Vagina (tissue), 2 donors: ENCODE measurements at regions not wholly inside any gene's neighbourhood (a gene's known extent, or its start where the extent isn't known, plus 50 kb on each side); places are given as distances from the start of the nearest gene placed in this dataset.

ENCODE experiments used
- DNase-seq, 2 donors: peaks; one replicate each; pipeline ENCODE4 v3.0.0-alpha.2; 2017; ENCODE audit errors: extremely low spot score in 2 of 2
- H3K27ac ChIP-seq: fragments of 200-600 bp; sonication (generic); one replicate; pipeline ENCODE4 v1.5.1; 2019
- H3K27me3 ChIP-seq: fragments of 200-600 bp; sonication (generic); one replicate; pipeline ENCODE4 v1.5.1; 2019
- H3K36me3 ChIP-seq, 2 donors: fragments of 200-600 bp; sonication (generic); one replicate each; pipeline ENCODE4 v1.5.1; 2017 to 2019
- H3K4me1 ChIP-seq: fragments of 200-600 bp; sonication (generic); one replicate; pipeline ENCODE4 v1.5.1; 2019
- H3K4me3 ChIP-seq, 2 donors: fragments of 200-600 bp; sonication (generic); 1 replicate in 1 of 2; 2 replicates in 1 of 2; pipeline ENCODE4 v1.5.1; 2016 to 2019
- H3K9me3 ChIP-seq: fragments of 200-600 bp; sonication (generic); one replicate; pipeline ENCODE4 v1.5.1; 2019
- CTCF ChIP-seq, 3 experiments: fragments of 450-650 bp in 2 of 3; fragments of 200-600 bp in 1 of 3; sonication (generic) in 1 of 3; IDR thresholded peaks; one replicate each; pipeline ENCODE4 v1.5.1; 2017 to 2019; ENCODE audit warnings: antibody characterized with exemption in 3 of 3, mild to moderate bottlenecking in 2 of 3, moderate library complexity in 2 of 3
- POLR2A ChIP-seq, 2 donors: fragments of 450-650 bp; IDR thresholded peaks; one replicate each; pipeline ENCODE4 v1.6.1; 2017; ENCODE audit warnings: antibody characterized with exemption in 2 of 2, mild to moderate bottlenecking in 2 of 2, moderate library complexity in 2 of 2
- POLR2AphosphoS5 ChIP-seq, 2 donors: sonication (generic); formaldehyde crosslinking; IDR thresholded peaks; one replicate each; pipeline ENCODE4 v1.9.0; 2017; ENCODE audit warnings: antibody characterized with exemption in 2 of 2, mild to moderate bottlenecking in 2 of 2, low read depth in 1 of 2; ENCODE audit not compliant: insufficient read depth in 1 of 2
- intact Hi-C: fragments of 100-400 bp; cut with DNase I; formaldehyde crosslinking; loops from one replicate; pipeline ENCODE4 v1.15.1; 2023

DNA sequence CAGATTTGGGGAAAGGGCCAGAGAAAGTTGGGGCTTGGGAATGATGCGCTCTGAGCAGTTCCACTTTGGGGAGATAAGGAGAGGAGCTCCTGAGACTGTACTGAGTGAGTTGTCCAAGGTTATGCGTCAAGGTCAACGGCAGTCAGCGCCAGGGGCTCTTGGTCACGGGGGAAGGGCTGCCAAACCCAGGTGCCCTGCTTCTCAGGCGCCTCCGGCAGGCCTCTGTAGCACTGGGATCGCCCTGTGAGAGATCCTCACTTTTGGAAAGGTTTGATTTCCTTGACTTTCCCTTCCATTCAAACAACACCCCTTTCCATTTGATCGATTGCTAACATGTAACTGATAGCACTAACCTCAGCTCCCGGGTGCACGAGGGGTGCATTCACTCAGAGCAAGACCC is 136.5 kb upstream of the SOX11 start:
- Histone ChIP-seq H3K4me1 (no peaks in the 10 kb centered on the region), H3K36me3 (no peaks in the 10 kb centered on the region), H3K27me3 (no peaks in the 10 kb centered on the region), H3K9me3 (no peaks in the 10 kb centered on the region), H3K27ac (no peak overlapping the region), H3K4me3 (no peak overlapping the region)
- intact Hi-C loops, result no loop called here
- DNase-seq, result no peak
- TF ChIP-seq POLR2A (IDR thresholded peaks at IDR 0.05), result no peak
- TF ChIP-seq CTCF (IDR thresholded peaks at IDR 0.05), result no peak
- no peak for TF ChIP-seq POLR2AphosphoS5 (IDR thresholded peaks at IDR 0.05; ENCODE audit: insufficient read depth in 1 of 2, low read depth in 1 of 2)

DNA sequence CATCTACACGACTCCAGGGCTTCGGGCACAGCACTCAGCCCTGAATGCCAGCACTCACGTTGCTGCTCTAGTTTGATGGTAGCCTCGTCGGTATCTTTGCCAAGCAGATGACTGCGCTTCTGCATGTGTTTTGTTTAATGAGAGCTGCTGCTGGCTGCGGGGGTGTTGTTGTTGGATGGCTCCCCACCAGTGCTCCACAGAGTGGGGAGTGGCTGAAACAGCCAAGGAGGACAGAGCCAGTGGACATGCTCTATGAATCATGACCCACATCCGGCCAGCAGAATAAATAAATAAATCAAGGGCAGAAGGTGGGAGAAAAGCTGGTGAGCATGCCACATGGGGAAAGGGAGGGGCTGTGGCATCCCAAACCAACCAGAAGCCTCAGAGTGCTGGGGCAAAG is 131.2 kb upstream of the SOX11 start:
- no peak for DNase-seq
- H3K4me3 ChIP-seq, result no peak overlapping the region
- no peak for TF ChIP-seq POLR2AphosphoS5 (IDR thresholded peaks at IDR 0.05; ENCODE audit: insufficient read depth in 1 of 2, low read depth in 1 of 2)
- H3K27ac ChIP-seq, result no peak overlapping the region
- no peaks in the 10 kb centered on the region for H3K36me3 ChIP-seq
- intact Hi-C loops, result no loop called here
- no peaks in the 10 kb centered on the region for H3K9me3 ChIP-seq
- H3K4me1 ChIP-seq, result peaks cover 4% of the 10 kb centered on the region
- no peaks in the 10 kb centered on the region for H3K27me3 ChIP-seq

- Histone ChIP-seq H3K27me3 (no peaks in the 10 kb centered on the region), H3K36me3 (no peaks in the 10 kb centered on the region), H3K4me1 (peaks cover 4% of the 10 kb centered on the region), H3K27ac (no peak overlapping the region), H3K9me3 (no peaks in the 10 kb centered on the region), H3K4me3 (no peak overlapping the region)
- TF ChIP-seq POLR2A (IDR thresholded peaks at IDR 0.05) (no peak), CTCF (IDR thresholded peaks at IDR 0.05) (no peak), POLR2AphosphoS5 (IDR thresholded peaks at IDR 0.05; ENCODE audit: insufficient read depth in 1 of 2, low read depth in 1 of 2) (no peak)
- intact Hi-C loops, result no loop called here
- no peak for DNase-seq
These were observed 129.8 kb upstream of the SOX11 start for GRCh38 chr2:5562426-5562825.

- no peak for DNase-seq
- peaks cover 4% of the 10 kb centered on the region for H3K4me1 ChIP-seq
- intact Hi-C loops, result no loop called here
- no peaks in the 10 kb centered on the region for H3K9me3 ChIP-seq
- TF ChIP-seq POLR2A (IDR thresholded peaks at IDR 0.05), result no peak
- TF ChIP-seq CTCF (IDR thresholded peaks at IDR 0.05), result no peak
- TF ChIP-seq POLR2AphosphoS5 (IDR thresholded peaks at IDR 0.05; ENCODE audit: insufficient read depth in 1 of 2, low read depth in 1 of 2), result no peak
- no peak overlapping the region for H3K27ac ChIP-seq
- H3K36me3 ChIP-seq, result no peaks in the 10 kb centered on the region
- no peak overlapping the region for H3K4me3 ChIP-seq
- H3K27me3 ChIP-seq, result no peaks in the 10 kb centered on the region
These were observed 129.3 kb upstream of the SOX11 start for GRCh38 chr2:5562865-5563264.

- no peak overlapping the region for H3K27ac ChIP-seq
- H3K9me3 ChIP-seq, result no peaks in the 10 kb centered on the region
- H3K27me3 ChIP-seq, result no peaks in the 10 kb centered on the region
- peaks cover 4% of the 10 kb centered on the region for H3K4me1 ChIP-seq
- no peaks in the 10 kb centered on the region for H3K36me3 ChIP-seq
- DNase-seq, result no peak
- no peak for TF ChIP-seq POLR2AphosphoS5 (IDR thresholded peaks at IDR 0.05; ENCODE audit: insufficient read depth in 1 of 2, low read depth in 1 of 2)
- TF ChIP-seq POLR2A (IDR thresholded peaks at IDR 0.05), result no peak
- no peak for TF ChIP-seq CTCF (IDR thresholded peaks at IDR 0.05)
- H3K4me3 ChIP-seq, result no peak overlapping the region
- intact Hi-C loops, result no loop called here
These were observed 128.8 kb upstream of the SOX11 start for GRCh38 chr2:5563411-5563810.

- no peak overlapping the region for H3K4me3 ChIP-seq
- no peaks in the 10 kb centered on the region for H3K9me3 ChIP-seq
- H3K36me3 ChIP-seq, result no peaks in the 10 kb centered on the region
- intact Hi-C loops, result no loop called here
- no peaks in the 10 kb centered on the region for H3K27me3 ChIP-seq
- DNase-seq, result no peak
- no peaks in the 10 kb centered on the region for H3K4me1 ChIP-seq
- TF ChIP-seq CTCF (IDR thresholded peaks at IDR 0.05) (no peak), POLR2AphosphoS5 (IDR thresholded peaks at IDR 0.05; ENCODE audit: insufficient read depth in 1 of 2, low read depth in 1 of 2) (no peak), POLR2A (IDR thresholded peaks at IDR 0.05) (no peak)
- no peak overlapping the region for H3K27ac ChIP-seq
These were observed 122.9 kb upstream of the SOX11 start for GRCh38 chr2:5569256-5569655.
